Chondrocyte (in vitro differentiated cells): ENCODE measurements at regions not wholly inside any gene's neighbourhood (a gene's known extent, or its start where the extent isn't known, plus 50 kb on each side); places are given as distances from the start of the nearest gene placed in this dataset.

Experiments
- DNase-seq: peaks from one replicate; pipeline ENCODE4 v3.0.0; 2021; ENCODE audit warnings: mixed read lengths, low spot score
- H3K27ac Mint-ChIP-seq: one replicate; pipeline ENCODE4 v1.8.0; 2021; ENCODE audit warnings: mild to moderate bottlenecking, moderate library complexity, mixed read lengths; ENCODE audit not compliant: unreplicated experiment
- H3K27me3 Mint-ChIP-seq: 2 replicates; pipeline ENCODE4 v1.8.0; 2021; ENCODE audit warnings: low read depth, mixed read lengths
- H3K36me3 Mint-ChIP-seq: 2 replicates; pipeline ENCODE4 v1.8.0; 2021; ENCODE audit warnings: low read depth, mixed read lengths
- H3K4me1 Mint-ChIP-seq: 2 replicates; pipeline ENCODE4 v1.8.0; 2021; ENCODE audit warnings: low read depth, mild to moderate bottlenecking, mixed read lengths
- H3K4me3 Mint-ChIP-seq: one replicate; pipeline ENCODE4 v1.8.0; 2021; ENCODE audit warnings: mild to moderate bottlenecking, moderate library complexity, mixed read lengths; ENCODE audit not compliant: unreplicated experiment
- H3K9me3 Mint-ChIP-seq: 2 replicates; pipeline ENCODE4 v1.8.0; 2021; ENCODE audit warnings: low read depth, mixed read lengths
- TF ChIP-seq, protein P1 (sequence below): fragments of 200-600 bp; sonication (generic); IDR thresholded peaks from 2 replicates; pipeline ENCODE4 v1.5.0; 2021; ENCODE audit warnings: antibody characterized with exemption, mild to moderate bottlenecking, moderate library complexity

DNA sequence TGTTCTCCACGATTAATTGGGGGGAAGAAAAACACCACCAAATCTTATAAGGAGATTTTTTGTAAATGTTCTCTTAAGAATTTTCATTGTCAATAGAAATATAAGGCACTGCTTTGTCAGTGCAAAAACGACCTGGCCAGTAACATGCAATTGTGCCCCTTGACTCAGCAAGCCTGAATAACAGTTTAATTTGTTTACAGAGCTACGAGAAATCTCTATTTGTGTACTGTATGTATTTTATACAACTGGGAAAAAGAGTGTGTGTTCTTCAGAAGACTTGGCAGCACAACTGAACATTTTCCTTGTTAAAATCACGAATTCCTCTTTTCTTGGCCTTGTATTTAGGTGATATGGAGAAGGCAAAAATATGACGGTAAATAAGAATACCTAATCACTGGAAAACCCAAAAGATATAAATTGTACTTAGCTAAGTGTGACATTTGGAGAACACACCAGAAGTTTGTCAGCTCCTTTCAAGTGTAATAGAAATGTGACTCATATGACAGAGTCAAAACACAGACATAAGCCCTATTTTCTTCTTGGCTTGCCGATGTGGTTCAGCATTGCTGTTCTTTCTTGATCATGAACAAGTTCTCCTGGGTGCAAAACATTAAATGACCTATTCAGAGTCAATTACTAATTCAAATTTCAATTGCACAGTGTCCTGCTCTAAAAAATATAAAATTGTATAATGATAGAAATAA is 945.0 kb upstream of the INTU start:
- DNase-seq: no peak
- H3K4me3 Mint-ChIP-seq: no peak overlapping the region
- no peaks in the 10 kb centered on the region for H3K9me3 Mint-ChIP-seq
- H3K27me3 Mint-ChIP-seq: no peaks in the 10 kb centered on the region
- H3K36me3 Mint-ChIP-seq: no peaks in the 10 kb centered on the region
- H3K4me1 Mint-ChIP-seq: no peaks in the 10 kb centered on the region
- TF ChIP-seq, protein P1, sequence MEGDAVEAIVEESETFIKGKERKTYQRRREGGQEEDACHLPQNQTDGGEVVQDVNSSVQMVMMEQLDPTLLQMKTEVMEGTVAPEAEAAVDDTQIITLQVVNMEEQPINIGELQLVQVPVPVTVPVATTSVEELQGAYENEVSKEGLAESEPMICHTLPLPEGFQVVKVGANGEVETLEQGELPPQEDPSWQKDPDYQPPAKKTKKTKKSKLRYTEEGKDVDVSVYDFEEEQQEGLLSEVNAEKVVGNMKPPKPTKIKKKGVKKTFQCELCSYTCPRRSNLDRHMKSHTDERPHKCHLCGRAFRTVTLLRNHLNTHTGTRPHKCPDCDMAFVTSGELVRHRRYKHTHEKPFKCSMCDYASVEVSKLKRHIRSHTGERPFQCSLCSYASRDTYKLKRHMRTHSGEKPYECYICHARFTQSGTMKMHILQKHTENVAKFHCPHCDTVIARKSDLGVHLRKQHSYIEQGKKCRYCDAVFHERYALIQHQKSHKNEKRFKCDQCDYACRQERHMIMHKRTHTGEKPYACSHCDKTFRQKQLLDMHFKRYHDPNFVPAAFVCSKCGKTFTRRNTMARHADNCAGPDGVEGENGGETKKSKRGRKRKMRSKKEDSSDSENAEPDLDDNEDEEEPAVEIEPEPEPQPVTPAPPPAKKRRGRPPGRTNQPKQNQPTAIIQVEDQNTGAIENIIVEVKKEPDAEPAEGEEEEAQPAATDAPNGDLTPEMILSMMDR: no peak
- H3K27ac Mint-ChIP-seq: no peak overlapping the region

DNA sequence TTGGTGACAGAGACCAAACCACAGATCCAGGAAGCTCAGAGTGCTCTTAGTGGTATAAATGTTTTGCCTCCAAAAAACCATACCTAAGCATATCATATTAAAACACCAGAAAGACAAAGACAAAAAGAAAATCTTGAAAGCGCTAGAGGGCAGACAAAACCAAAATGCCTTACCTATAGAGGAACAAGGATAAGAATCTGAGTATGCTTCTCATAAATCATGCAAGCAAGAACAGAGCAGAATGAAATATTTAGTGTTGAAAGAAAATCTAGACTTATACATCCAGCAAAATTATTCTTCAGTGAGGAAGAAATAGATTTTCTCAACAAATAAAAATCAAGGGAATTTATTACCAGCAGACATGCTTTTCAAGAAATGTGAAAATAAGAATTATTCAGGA is 941.0 kb upstream of the INTU start:
- TF ChIP-seq, protein P1: no peak
- Mint-ChIP-seq H3K27ac (no peak overlapping the region), H3K4me1 (peaks cover 5% of the 10 kb centered on the region), H3K9me3 (no peaks in the 10 kb centered on the region), H3K4me3 (no peak overlapping the region), H3K36me3 (no peaks in the 10 kb centered on the region), H3K27me3 (no peaks in the 10 kb centered on the region)
- DNase-seq: no peak

DNA sequence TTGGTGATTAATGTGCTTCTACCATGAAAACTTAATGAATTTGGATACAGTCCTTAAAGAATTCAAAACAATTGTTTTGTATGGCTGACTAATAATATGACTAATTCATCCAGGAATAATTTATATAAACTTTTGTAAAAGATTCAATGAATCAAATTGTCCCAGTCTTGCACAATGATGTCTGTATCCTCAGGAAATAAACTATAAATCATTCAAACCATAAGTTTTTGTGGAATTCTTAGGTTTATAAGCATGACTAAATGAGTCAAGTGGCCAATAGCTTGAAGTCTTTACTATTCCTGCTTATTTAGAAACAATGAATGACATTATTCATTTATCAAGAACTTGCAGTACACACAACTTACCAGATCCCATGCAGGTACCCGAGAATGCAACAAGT is 935.0 kb upstream of the INTU start:
- no peak overlapping the region for H3K27ac Mint-ChIP-seq
- peaks cover 10% of the 10 kb centered on the region for H3K4me1 Mint-ChIP-seq
- no peaks in the 10 kb centered on the region for H3K36me3 Mint-ChIP-seq
- H3K9me3 Mint-ChIP-seq: no peaks in the 10 kb centered on the region
- DNase-seq: no peak
- H3K4me3 Mint-ChIP-seq: no peak overlapping the region
- no peaks in the 10 kb centered on the region for H3K27me3 Mint-ChIP-seq
- TF ChIP-seq, protein P1: no peak

DNA sequence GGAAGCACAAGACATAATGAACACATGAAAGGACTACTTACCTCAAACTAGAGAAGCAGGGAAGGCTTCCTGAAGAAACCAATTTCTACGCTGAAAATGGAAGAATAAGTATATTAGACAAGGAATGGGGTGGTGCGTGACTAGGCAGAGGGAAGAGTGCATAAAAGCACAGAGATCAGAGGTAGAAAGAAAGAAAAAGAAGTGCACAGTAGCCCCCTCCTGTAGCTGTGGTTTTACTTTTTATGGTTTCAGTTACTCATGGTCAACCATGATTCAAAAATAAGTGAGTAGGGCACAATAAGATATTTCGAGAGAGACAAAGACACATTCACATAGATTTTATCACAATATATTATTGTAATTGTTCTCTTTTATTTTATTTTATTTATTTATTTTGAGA is 934.5 kb upstream of the INTU start:
- Mint-ChIP-seq H3K27me3 (no peaks in the 10 kb centered on the region), H3K36me3 (no peaks in the 10 kb centered on the region), H3K4me3 (no peak overlapping the region), H3K9me3 (no peaks in the 10 kb centered on the region), H3K4me1 (peaks cover 11% of the 10 kb centered on the region), H3K27ac (no peak overlapping the region)
- DNase-seq: no peak
- TF ChIP-seq, protein P1: no peak

DNA sequence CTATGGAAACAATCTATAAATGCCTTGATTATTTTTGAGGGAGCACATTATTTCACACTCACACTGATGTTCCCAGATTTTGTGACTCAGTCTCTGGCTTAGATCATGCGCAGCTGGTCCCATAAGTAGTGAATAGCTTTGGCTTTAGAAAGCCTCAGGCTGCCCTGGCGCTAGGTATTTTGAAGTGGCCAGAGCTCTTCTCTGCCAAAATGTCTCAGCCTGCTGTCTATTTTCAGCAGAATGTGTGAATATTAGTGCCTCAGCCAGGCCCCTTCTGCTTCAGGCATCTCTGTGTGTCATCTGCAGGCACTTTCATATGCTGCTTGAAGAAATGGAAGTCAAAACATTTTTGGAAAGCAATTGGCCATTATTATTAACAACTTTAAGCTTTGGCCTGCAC is 931.0 kb upstream of the INTU start:
- Mint-ChIP-seq H3K4me3 (no peak overlapping the region), H3K9me3 (no peaks in the 10 kb centered on the region), H3K27ac (peak overlapping the region; percentile 1), H3K27me3 (no peaks in the 10 kb centered on the region), H3K36me3 (no peaks in the 10 kb centered on the region), H3K4me1 (peaks cover 9% of the 10 kb centered on the region)
- TF ChIP-seq, protein P1: no peak
- no peak for DNase-seq
